GM18499 (cell line): ENCODE measurements at regions not wholly inside any gene's neighbourhood (a gene's known extent, or its start where the extent isn't known, plus 50 kb on each side); places are given as distances from the start of the nearest gene placed in this dataset.

Source experiments
- ATAC-seq: cut with Tn5 transposase; IDR thresholded peaks from one replicate; pipeline ENCODE4 v1.9.1; 2021; ENCODE audit warnings: moderate number of reproducible peaks; ENCODE audit not compliant: insufficient read depth, unreplicated experiment

DNA sequence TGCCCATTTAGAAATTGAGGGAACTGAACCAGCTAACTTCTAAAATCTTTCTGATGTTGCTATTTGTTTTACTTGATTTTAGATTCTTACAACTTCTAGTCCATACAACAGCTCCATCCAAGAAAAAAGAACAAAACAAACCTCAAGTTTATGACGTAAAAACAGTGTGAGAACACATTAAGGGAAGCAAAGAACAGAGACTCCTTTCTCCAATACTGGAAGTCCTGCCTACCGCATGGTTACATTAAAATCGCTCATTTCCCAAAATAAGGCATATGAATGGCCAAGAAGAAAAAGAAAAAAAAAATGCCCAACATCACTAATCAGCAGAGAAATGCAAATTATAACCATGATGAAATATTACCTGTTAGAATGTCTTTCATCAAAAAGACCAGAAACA is 110.0 kb downstream of the TRIB2 start:
- no peak for ATAC-seq

- ATAC-seq, result no peak
These were observed 111.0 kb downstream of the TRIB2 start for GRCh38 chr2:12827721-12828120.

- ATAC-seq, result no peak
These were observed 112.2 kb downstream of the TRIB2 start for GRCh38 chr2:12828980-12829379.

DNA sequence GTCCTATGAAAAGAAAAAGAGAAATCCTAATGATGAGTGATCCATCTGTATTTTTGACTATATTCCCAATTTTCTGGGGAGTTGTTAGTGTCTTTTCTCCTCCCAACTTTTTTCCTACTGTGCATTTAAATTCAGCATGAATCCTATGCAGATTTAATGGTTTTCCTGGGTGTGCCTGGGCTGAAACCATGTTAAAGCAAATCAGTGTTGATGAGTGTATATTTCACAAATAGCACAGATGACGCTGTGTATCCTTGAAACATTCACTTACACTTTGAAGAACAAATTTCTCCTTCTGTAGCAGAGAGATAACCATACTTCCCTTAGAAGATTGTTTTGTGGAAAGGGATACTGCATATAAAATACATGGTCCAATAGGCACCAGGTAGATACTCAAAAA is 114.3 kb downstream of the TRIB2 start:
- no peak for ATAC-seq

DNA sequence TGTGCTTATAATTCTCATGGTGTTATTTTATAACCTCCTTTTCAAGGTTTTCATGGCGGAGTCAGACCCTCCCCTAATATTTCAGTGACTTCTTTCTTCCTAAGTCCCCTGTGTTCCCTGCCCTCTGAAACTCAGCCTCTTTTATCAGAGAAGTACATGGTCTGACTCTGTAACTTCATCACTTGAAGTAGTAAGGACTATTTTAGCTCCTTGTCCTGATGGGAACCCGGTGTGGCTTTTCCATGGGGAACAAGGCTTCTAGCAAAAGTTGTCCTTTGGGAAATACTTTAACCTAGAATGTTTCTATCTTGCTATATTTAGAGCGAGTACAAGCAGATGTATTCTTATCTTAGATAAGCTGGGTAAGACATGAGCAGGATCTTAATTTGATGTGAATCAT is 117.5 kb downstream of the TRIB2 start:
- ATAC-seq, result no peak

DNA sequence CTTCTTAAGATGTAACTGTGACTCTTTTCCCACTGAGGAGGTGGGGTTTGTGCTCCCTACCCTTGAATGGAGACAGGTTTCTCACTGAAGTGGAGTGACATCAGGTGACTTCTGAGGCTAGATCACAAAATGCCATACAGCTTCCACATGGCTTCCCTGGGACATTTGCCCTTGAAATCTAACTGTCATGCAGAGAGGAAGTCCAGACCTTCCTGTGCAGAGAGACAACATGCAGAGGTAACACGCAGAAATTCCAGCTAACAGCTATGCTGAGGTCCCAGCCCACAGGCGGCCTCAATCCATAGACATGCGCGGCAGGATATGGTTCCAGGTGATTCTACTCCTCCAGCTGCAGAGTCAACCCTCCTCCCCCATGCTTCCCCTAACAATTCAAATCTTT is 119.0 kb downstream of the TRIB2 start:
- ATAC-seq, result no peak

DNA sequence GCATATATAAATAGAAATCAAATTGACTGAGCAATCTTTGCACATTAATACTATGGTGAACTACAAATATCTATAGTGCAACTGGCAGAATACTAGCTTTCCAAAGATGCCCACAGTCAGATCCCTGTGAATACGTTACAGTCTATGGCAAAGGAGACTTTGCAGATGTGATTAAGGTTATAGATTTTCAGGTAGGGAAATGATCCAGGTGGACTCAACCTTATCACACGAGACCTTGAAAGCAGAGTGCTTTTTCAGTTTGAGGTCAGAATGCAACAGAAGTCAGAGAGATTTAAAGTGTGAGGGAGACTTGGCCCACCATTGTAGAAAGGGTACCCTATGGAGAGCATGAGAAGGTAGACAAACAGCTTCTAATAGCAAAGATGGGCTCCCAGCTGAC is 122.6 kb downstream of the TRIB2 start:
- no peak for ATAC-seq

GRCh38 chr2:12841021-12841420 is 124.3 kb downstream of the TRIB2 start:
- ATAC-seq, result no peak

DNA sequence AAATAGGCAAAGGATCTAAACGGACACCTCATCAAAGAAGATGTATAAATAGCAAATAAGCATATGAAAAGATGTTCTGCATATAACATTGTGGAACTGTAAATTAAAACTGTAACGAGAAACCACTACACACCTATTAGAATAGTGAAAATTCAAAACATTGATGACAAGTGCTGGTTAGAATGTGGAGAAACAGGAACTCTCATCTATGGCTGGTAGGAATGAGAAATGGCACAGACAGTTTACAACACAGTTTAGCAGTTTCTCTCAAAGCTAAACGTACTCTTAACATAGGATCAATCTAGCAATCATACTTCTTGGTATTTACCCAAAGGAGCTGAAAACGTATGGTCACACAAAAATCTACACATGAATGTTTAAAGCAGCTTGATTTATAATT is 126.2 kb downstream of the TRIB2 start:
- ATAC-seq, result no peak

GRCh38 chr2:12844511-12844910 is 127.8 kb downstream of the TRIB2 start:
- no peak for ATAC-seq

GRCh38 chr2:12847694-12848575 is 131.2 kb downstream of the TRIB2 start:
- ATAC-seq, result no peak

DNA sequence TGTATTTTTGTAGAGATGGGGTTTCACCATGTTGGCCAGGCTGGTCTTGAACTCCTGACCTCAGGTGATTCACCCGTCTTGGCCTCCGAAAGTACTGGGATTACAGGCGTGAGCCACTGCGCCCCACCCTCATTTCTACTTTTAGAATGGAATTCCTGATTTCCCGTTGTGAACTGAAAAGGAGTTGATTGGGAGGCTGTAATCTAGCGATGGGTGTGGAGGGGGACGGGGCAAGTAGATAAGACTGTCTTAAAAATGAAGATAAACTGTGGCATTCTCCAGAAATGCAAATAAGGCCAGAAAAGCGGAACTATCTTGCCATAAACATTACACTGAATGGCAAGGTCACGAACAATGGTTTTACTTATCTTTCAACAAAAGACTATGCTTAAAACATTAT is 135.4 kb downstream of the TRIB2 start:
- ATAC-seq, result no peak

- no peak for ATAC-seq
These were observed 137.3 kb downstream of the TRIB2 start for GRCh38 chr2:12854001-12854530.

GRCh38 chr2:12855508-12855907 is 138.8 kb downstream of the TRIB2 start:
- ATAC-seq, result no peak

DNA sequence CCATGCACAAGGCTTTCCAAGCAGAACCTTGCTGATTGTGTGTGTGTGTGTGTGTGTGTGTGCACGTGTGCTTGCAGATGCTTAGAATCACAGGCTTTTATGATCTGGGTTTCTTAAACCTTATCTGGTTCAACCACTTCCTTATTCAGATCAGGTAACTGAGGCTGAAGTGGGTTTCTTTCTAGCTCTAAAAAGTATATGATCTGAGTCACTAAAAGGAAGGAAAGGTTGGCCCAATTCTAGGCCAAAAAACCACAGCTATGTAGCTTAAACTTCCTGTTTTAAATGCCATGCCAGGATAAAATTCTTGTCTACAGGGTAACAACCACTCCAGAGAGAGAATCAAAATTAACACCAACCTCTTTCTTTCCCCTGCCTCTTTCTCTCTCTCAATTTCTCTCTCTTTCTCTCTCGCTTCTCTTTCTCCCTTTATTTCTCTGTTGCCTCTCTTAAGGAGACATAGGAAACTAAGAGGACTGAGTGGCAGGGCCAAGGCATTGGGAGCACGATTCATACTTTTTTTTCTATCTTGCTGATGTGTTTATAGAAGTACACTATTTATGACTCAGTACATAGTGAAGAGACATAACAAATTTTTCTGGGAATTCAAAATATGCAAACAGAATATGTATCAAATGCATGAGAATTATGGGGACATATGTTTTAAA is 140.3 kb downstream of the TRIB2 start:
- no peak for ATAC-seq

GRCh38 chr2:12857891-12858290 is 141.2 kb downstream of the TRIB2 start:
- no peak for ATAC-seq

GRCh38 chr2:12858786-12859185 is 142.1 kb downstream of the TRIB2 start:
- ATAC-seq, result no peak

DNA sequence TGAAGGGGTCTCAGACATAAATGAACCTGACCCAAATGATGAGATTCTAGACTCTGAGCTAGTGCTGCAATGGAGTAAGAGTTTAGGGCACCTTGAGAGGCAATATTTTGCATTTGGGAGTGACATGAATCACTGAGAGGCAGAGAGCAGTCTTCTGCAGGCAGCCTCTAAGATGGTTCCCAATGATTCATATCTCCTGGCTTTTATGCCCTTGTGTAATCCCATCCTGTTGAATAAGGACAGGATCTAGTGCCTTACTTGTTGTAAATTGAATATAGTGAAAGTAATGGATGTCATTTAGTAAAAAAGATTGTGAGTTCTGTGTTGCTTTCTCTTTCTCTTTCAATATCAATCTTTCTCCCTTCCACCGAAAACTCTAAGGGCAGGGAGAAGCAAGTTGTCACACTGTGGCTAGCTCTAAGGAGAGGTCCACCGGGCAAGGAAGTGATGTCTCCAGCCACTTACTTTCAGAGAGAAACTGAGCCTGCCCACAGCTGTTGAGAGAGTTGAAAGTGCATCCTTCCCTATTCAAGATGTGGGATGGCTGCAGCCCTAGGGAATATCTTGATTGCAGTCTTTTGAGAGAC is 144.7 kb downstream of the TRIB2 start:
- no peak for ATAC-seq

DNA sequence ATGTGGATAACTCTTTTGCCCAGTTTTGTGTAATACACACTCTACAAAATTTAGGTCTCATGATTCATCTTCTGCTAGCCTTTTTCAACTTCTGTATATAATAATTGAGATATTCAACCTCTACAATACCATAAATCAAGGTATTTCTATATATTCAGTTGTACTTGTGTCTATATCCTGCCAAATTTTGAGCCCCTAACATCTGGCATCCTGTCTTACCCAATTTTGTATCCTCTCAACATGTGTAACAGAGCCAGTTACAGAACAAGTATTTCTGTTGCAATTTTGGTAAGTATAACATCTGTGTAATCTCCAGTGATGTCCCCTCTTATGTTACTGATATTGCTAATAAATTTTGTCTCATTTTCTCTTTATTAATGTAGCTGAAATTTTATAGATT is 145.8 kb downstream of the TRIB2 start:
- ATAC-seq, result no peak

DNA sequence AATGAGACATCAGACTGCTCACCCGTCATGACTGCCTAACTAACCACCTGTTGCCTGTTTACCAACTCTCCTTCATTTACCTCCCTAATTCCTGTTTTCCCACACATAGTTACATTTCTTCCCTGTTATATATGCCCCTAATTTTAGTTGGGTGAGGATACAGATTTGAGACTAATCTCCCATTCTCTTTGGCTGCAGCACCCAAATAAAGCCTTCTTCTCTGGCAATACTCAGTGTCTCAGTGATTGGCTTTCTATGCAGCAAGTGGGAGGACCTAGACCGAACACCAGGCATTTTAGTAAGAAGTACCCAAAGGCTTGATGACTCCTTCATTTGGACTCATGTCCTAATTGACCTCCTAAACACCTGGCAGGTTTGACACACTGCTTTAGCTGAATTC is 147.2 kb downstream of the TRIB2 start:
- ATAC-seq, result no peak

DNA sequence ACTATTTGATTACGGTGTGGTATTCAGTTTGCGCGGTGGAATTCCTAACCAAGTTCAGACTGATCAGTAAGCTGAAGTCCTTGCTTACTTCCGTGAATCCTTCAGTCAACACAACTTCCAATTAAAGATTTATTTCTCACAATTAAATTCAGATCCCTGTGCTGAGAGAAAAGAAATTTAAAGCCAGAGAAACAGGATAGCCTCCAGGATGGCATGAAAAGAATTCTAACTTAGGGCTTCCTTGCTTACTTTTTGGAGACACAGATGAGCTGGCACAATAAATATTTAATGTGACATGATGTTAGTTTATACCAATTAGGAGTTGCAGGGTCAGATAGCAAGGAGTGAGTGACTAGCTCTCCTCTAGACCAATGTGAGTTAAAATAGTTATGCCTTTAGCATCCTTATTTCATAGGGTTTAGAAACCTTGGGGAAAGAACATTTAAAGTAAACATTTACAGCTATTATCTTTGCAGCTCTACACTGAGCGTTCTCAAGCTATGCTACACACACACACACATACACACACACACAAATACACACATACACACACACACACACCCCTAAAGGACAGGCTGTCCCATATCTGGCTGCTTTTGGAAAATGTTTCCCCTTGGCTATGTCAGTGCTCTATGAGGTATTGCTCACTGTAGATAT is 151.0 kb downstream of the TRIB2 start:
- ATAC-seq, result no peak
